Fibroblast of lung (primary cell): ENCODE measurements at regions not wholly inside any gene's neighbourhood (a gene's known extent, or its start where the extent isn't known, plus 50 kb on each side); places are given as distances from the start of the nearest gene placed in this dataset.
A peak's percentile ranks its signal among the peaks of the same experiment; 100 is the strongest.

Experiments used
- DNase-seq, 2 donors: peaks; one replicate each; pipeline versions ENCODE4 v3.0.0 to v3.0.0-alpha.2; 2010; ENCODE audit warnings: low read depth in 2 of 2
- H2AFZ ChIP-seq: 2 replicates; pipeline ENCODE4 v1.5.1; 2012; ENCODE audit warnings: low read length, control low read depth, inconsistent platforms
- H3K27ac ChIP-seq: 2 replicates; pipeline ENCODE4 v1.5.1; 2011; ENCODE audit warnings: low read length, control low read depth; ENCODE audit not compliant: insufficient read depth
- H3K27me3 ChIP-seq: 2 replicates; pipeline ENCODE4 v1.5.1; 2011; ENCODE audit warnings: mild to moderate bottlenecking, low read length; ENCODE audit not compliant: control insufficient read depth, insufficient read depth
- H3K36me3 ChIP-seq: 2 replicates; pipeline ENCODE4 v1.5.1; 2011; ENCODE audit warnings: low read length; ENCODE audit not compliant: control insufficient read depth, insufficient read depth
- H3K4me1 ChIP-seq: 2 replicates; pipeline ENCODE4 v1.5.1; 2011; ENCODE audit warnings: low read length; ENCODE audit not compliant: control insufficient read depth, insufficient read depth; ENCODE audit errors: extremely low read depth
- H3K4me2 ChIP-seq: 2 replicates; pipeline ENCODE4 v1.5.1; 2011; ENCODE audit warnings: low read length, control low read depth; ENCODE audit not compliant: insufficient read depth; ENCODE audit errors: extremely low read depth
- H3K4me3 ChIP-seq, 4 experiments: fragments of 200-600 bp in 1 of 4; sonication (generic) in 1 of 4; replicated peaks in 1 of 4; 2 replicates each; pipeline ENCODE4 v1.5.1; 2011 to 2016; ENCODE audit warnings: low read length in 4 of 4, low read depth in 3 of 4, mild to moderate bottlenecking in 3 of 4, control low read depth in 2 of 4, inconsistent platforms in 1 of 4, mixed read lengths in 1 of 4; ENCODE audit not compliant: insufficient read depth in 1 of 4; ENCODE audit errors: control extremely low read depth in 1 of 4
- H3K79me2 ChIP-seq: 2 replicates; pipeline ENCODE4 v1.5.1; 2012; ENCODE audit warnings: mild to moderate bottlenecking, low read length, inconsistent platforms; ENCODE audit not compliant: control insufficient read depth, insufficient read depth
- H3K9ac ChIP-seq: 2 replicates; pipeline ENCODE4 v1.5.1; 2011; ENCODE audit warnings: mild to moderate bottlenecking, low read length, control low read depth; ENCODE audit not compliant: insufficient read depth
- H3K9me3 ChIP-seq: 2 replicates; pipeline ENCODE4 v1.5.1; 2012; ENCODE audit warnings: low read depth, low read length; ENCODE audit not compliant: control insufficient read depth, insufficient read depth
- H4K20me1 ChIP-seq: 2 replicates; pipeline ENCODE4 v1.5.1; 2011; ENCODE audit warnings: low read length; ENCODE audit not compliant: control insufficient read depth, insufficient read depth; ENCODE audit errors: extremely low read depth
- EZH2 ChIP-seq: IDR thresholded peaks from 2 replicates; pipeline ENCODE4 v1.5.1; 2012; ENCODE audit warnings: low read length, control low read depth, mild to moderate bottlenecking; ENCODE audit errors: missing control alignments
- TF ChIP-seq, protein P1 (sequence below), 2 donors: IDR thresholded peaks in 1 of 2; conservative IDR thresholded peaks in 1 of 2; 1 replicate in 1 of 2; 2 replicates in 1 of 2; pipeline ENCODE4 v1.5.1; 2011 to 2012; ENCODE audit warnings: low read length in 2 of 2, control low read depth in 1 of 2, inconsistent platforms in 1 of 2, low read depth in 1 of 2, mild to moderate bottlenecking in 1 of 2

DNA sequence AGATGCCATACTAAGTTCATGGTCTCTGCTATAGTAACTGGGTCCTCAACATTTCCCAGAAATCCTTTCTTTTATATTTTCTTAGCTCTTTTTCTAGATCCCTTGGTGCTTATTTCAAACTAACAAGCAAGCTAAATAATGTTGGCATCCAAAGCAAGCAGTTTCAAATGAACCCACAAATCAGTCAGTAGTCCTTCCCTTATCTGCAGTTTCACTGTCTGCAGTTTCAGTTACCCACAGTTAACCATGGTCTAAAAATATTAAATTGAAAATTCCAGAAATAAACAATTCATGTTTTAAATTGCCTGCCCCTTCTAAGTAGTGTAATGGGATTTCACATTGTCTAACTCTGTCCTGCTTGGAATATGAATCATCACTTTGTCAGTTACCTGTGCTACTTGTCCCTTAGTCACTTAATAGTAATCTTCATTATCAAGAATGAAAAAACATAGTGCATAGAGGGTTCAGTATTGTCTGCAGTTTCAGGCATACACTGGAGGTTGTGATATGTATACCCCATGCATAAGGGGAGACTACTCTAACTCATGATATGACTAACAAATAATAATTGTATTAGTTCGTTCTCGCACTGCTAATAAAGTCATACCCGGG, 633.7 kb downstream of the MECOM start:
- H3K4me1 ChIP-seq = peaks cover 2% of the 10 kb centered on the region
- no peaks in the 10 kb centered on the region for H3K9me3 ChIP-seq
- no peak overlapping the region for H3K4me2 ChIP-seq
- H3K36me3 ChIP-seq = no peaks in the 10 kb centered on the region
- no peaks in the 10 kb centered on the region for H3K27me3 ChIP-seq
- H2AFZ ChIP-seq = no peak overlapping the region
- H3K79me2 ChIP-seq = no peaks in the 10 kb centered on the region
- no peak for TF ChIP-seq EZH2
- TF ChIP-seq, protein P1, sequence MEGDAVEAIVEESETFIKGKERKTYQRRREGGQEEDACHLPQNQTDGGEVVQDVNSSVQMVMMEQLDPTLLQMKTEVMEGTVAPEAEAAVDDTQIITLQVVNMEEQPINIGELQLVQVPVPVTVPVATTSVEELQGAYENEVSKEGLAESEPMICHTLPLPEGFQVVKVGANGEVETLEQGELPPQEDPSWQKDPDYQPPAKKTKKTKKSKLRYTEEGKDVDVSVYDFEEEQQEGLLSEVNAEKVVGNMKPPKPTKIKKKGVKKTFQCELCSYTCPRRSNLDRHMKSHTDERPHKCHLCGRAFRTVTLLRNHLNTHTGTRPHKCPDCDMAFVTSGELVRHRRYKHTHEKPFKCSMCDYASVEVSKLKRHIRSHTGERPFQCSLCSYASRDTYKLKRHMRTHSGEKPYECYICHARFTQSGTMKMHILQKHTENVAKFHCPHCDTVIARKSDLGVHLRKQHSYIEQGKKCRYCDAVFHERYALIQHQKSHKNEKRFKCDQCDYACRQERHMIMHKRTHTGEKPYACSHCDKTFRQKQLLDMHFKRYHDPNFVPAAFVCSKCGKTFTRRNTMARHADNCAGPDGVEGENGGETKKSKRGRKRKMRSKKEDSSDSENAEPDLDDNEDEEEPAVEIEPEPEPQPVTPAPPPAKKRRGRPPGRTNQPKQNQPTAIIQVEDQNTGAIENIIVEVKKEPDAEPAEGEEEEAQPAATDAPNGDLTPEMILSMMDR (conservative IDR thresholded peaks at IDR 0.05 in 1 of 2, IDR thresholded peaks at IDR 0.05 in 1 of 2; ENCODE audit: low read depth in 1 of 2, low read length in 2 of 2) = no peak
- no peak overlapping the region for H3K9ac ChIP-seq
- no peak for DNase-seq
- no peak overlapping the region for H3K27ac ChIP-seq
- no peak overlapping the region for H3K4me3 ChIP-seq
- no peaks in the 10 kb centered on the region for H4K20me1 ChIP-seq

DNA sequence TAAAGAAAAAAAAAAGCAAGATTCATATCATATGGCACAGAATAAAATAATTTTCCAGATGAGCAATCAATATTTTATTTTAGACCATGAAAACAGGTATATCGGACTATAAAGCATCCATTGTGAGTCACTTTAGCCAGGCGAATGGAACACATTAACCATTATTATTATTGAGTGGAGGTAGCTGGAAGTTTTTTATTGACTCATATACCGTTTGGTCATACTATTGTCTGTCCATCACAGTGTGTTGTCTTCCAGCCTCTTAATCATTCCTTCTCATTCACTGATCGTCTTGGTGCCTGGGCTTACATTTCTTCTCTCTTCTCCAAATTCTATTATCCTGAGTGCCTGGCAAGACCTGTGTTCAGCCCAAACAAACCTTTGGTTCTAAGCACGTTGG, 634.8 kb downstream of the MECOM start:
- peaks cover 2% of the 10 kb centered on the region for H3K4me1 ChIP-seq
- H3K36me3 ChIP-seq = no peaks in the 10 kb centered on the region
- H3K9me3 ChIP-seq = no peaks in the 10 kb centered on the region
- no peak overlapping the region for H3K4me2 ChIP-seq
- no peak overlapping the region for H3K27ac ChIP-seq
- TF ChIP-seq EZH2 = no peak
- TF ChIP-seq, protein P1 (conservative IDR thresholded peaks at IDR 0.05 in 1 of 2, IDR thresholded peaks at IDR 0.05 in 1 of 2; ENCODE audit: low read depth in 1 of 2, low read length in 2 of 2) = no peak
- no peaks in the 10 kb centered on the region for H4K20me1 ChIP-seq
- no peaks in the 10 kb centered on the region for H3K79me2 ChIP-seq
- no peaks in the 10 kb centered on the region for H3K27me3 ChIP-seq
- no peak overlapping the region for H2AFZ ChIP-seq
- no peak overlapping the region for H3K9ac ChIP-seq
- peak in 1 of 2 donors; percentile 47 for DNase-seq
- H3K4me3 ChIP-seq = no peak overlapping the region

DNA sequence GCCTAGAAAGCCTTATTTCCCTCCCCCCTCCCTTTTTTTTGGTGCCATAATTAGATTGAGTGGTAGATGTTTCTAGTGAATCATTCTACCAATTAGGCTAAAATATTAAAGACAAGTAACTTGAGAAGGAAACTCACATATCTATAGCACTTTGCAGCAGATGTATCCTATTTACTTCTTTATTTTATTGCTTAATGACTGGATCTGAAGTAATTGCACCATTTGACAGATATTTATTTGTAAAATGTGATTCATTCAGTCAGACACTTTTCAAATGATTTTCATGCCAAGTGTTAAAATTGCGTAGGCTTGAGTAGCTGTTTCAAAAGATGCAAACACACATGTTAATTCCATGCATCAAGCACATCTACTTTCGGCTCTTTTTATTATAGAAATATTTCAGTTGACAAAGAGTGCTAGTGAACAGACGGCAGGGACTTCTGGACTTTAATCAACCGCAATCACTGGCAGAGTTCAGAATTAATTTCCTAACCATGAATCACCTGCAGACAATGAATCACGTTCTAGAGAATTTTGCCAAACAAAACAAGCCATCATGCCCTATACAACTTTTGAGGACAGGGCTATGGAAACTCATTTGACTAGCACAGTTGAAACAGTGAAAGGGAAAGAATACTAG, 636.8 kb downstream of the MECOM start:
- H3K4me1 ChIP-seq = peaks cover 2% of the 10 kb centered on the region
- H3K4me2 ChIP-seq = peak overlapping the region; percentile 72
- H3K9me3 ChIP-seq = no peaks in the 10 kb centered on the region
- no peaks in the 10 kb centered on the region for H3K79me2 ChIP-seq
- H3K27ac ChIP-seq = peak overlapping the region; percentile 39
- no peak overlapping the region for H2AFZ ChIP-seq
- H3K9ac ChIP-seq = no peak overlapping the region
- H3K4me3 ChIP-seq = peak overlapping the region in 3 of 4 experiments; percentile 1 to 27 (median 15)
- TF ChIP-seq EZH2 = no peak
- TF ChIP-seq, protein P1 (conservative IDR thresholded peaks at IDR 0.05 in 1 of 2, IDR thresholded peaks at IDR 0.05 in 1 of 2; ENCODE audit: low read depth in 1 of 2, low read length in 2 of 2) = no peak
- H3K27me3 ChIP-seq = no peaks in the 10 kb centered on the region
- no peaks in the 10 kb centered on the region for H3K36me3 ChIP-seq
- H4K20me1 ChIP-seq = no peaks in the 10 kb centered on the region
- peak; percentile 97 to 98 for DNase-seq
